Testis (tissue), 2 donors: ENCODE measurements at regions not wholly inside any gene's neighbourhood (a gene's known extent, or its start where the extent isn't known, plus 50 kb on each side); places are given as distances from the start of the nearest gene placed in this dataset.

Source experiments
- DNase-seq: peaks from one replicate; pipeline ENCODE4 v3.0.0-alpha.2; 2019
- H3K27ac ChIP-seq, 2 donors: fragments of 200-600 bp; sonication (generic); one replicate each; pipeline ENCODE4 v1.5.1; 2019
- H3K27me3 ChIP-seq: fragments of 200-600 bp; sonication (generic); one replicate; pipeline ENCODE4 v1.5.1; 2019
- H3K36me3 ChIP-seq: fragments of 200-600 bp; sonication (generic); one replicate; pipeline ENCODE4 v1.5.1; 2017; ENCODE audit warnings: low read depth; ENCODE audit errors: missing control alignments
- H3K4me1 ChIP-seq: fragments of 200-600 bp; sonication (generic); one replicate; pipeline ENCODE4 v1.5.1; 2019
- H3K4me3 ChIP-seq, 2 donors: fragments of 200-600 bp; sonication (generic); one replicate each; pipeline ENCODE4 v1.5.1; 2017 to 2019
- H3K9me3 ChIP-seq: fragments of 200-600 bp; sonication (generic); one replicate; pipeline ENCODE4 v1.5.1; 2017
- POLR2A ChIP-seq: fragments of 450-650 bp; IDR thresholded peaks from one replicate; pipeline ENCODE4 v1.6.1; 2017; ENCODE audit warnings: antibody characterized with exemption, mild to moderate bottlenecking, moderate library complexity
- WGBS, 2 donors: methylation state at CpG; one replicate each; pipeline ENCODE4 v1.1.5; 2018; 5-methylcytosine and 5-hydroxymethylcytosine counted together
- intact Hi-C: fragments of 100-400 bp; cut with DNase I; formaldehyde crosslinking; loops from one replicate; pipeline ENCODE4 v1.15.1; 2023; ENCODE audit warnings: low total_unique reads
- TF ChIP-seq, protein P1 (sequence below), 3 experiments: fragments of 450-650 bp in 2 of 3; fragments of 200-600 bp in 1 of 3; sonication (generic) in 1 of 3; IDR thresholded peaks; one replicate each; pipeline ENCODE4 v1.5.1; 2016 to 2019; ENCODE audit warnings: antibody characterized with exemption in 3 of 3, mild to moderate bottlenecking in 2 of 3, moderate library complexity in 1 of 3

- no peak for TF ChIP-seq POLR2A
- TF ChIP-seq, protein P1, sequence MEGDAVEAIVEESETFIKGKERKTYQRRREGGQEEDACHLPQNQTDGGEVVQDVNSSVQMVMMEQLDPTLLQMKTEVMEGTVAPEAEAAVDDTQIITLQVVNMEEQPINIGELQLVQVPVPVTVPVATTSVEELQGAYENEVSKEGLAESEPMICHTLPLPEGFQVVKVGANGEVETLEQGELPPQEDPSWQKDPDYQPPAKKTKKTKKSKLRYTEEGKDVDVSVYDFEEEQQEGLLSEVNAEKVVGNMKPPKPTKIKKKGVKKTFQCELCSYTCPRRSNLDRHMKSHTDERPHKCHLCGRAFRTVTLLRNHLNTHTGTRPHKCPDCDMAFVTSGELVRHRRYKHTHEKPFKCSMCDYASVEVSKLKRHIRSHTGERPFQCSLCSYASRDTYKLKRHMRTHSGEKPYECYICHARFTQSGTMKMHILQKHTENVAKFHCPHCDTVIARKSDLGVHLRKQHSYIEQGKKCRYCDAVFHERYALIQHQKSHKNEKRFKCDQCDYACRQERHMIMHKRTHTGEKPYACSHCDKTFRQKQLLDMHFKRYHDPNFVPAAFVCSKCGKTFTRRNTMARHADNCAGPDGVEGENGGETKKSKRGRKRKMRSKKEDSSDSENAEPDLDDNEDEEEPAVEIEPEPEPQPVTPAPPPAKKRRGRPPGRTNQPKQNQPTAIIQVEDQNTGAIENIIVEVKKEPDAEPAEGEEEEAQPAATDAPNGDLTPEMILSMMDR (IDR thresholded peaks at IDR 0.05) = no peak
- 71 to 72% methylated on average over 2 of the region's 2 CpGs for WGBS, 2 donors
- Histone ChIP-seq H3K4me3 (no peak overlapping the region), H3K27ac (peak overlapping the region; percentile 7 to 71), H3K4me1 (peaks cover 27% of the 10 kb centered on the region), H3K27me3 (no peaks in the 10 kb centered on the region), H3K9me3 (no peaks in the 10 kb centered on the region), H3K36me3 (no peaks in the 10 kb centered on the region)
- no peak for DNase-seq
- intact Hi-C loops = loop anchor here (10.0 kb wide), 2 partner anchors 465 to 545 kb away; partner anchors contain the start of gene SESN3
These were observed 89.7 kb downstream of the FAM76B start for GRCh38 chr11:95699631-95700470.

DNA sequence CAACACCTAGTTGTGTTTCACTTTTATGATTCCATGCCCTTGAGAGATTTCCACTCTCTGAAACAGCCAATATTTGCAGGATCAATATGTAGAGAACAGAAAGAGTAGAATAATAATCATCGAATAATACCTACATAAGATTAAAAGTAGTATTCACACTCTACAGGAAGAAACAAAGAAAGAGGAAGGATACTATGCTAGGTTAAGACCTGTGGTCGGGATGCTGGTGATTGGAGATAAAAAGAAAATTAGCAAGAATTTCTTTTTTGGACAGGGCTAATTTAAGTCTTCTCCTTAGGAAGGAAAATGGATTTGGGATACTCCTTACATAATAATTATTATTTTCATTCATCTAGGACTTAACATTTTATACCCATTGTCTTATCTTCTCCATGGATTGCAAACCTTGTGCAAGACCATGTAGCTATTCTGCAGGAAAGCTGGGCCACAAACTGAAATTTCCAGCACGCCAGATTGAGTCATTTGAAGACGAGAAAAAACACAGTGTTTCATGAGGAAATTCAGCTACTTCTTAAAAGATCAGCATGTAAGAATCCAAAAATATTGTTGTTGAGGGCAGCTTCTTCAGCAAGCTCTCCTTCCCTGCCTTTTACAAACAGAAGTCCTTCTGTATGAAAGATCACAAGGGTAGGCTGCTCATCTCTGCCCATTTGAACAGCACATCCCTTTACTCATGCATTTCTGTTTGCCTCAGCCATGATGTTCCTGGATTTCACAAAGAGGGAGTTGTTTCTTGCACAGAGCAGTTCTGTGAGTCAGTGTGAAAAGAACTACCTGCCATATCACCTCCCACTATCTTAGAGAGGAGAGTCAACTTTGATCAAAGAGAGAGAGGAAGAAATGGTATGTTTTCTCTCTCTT is 90.7 kb downstream of the FAM76B start:
- 66 to 67% methylated on average over 4 of the region's 4 CpGs for WGBS, 2 donors
- H3K4me3 ChIP-seq = no peak overlapping the region
- H3K36me3 ChIP-seq = no peaks in the 10 kb centered on the region
- TF ChIP-seq, protein P1 (IDR thresholded peaks at IDR 0.05) = no peak
- TF ChIP-seq POLR2A = no peak
- H3K27ac ChIP-seq = no peak overlapping the region
- DNase-seq = no peak
- intact Hi-C loops = no loop called here
- peaks cover 19% of the 10 kb centered on the region for H3K4me1 ChIP-seq
- H3K9me3 ChIP-seq = no peaks in the 10 kb centered on the region
- H3K27me3 ChIP-seq = no peaks in the 10 kb centered on the region

DNA sequence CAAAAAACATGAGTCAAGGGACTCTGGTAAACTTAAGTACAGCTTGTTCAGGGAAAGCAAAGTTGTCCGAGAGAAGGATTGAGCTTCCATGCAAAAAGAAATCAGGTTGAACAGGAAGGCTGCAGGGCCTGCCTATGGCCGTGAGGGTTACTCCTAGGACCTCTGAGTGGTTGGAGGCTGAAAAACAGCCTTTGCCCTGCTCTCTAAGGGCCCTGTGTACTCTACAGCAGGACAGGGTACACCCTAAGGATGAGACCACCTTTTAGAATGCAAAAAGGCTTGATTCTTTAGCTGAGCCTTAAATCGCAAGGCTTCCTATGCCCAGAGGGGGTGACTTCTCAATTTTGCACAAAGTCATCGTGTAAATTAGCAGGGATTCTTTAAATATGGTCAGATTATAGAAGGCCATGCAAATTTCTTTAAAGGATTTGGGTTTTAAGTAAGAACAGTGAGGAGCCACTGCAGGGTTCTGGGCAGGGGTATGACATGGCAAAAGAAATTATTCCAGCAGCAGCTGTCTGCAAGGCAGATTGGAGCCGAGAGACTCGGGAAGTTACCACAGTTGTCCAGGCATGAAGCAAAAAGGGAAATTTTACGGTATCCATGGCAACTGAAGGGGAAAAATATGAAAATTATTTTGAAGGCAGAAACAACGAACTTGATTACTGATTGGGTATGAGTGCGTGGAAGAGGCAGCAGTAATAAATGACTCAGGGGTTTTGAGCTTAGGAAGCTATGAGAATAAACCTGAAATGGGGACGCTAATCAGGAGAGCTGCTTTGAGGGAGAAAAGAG is 91.8 kb downstream of the FAM76B start:
- WGBS, 2 donors = 69 to 78% methylated on average over 10 of the region's 10 CpGs
- no peak for DNase-seq
- TF ChIP-seq, protein P1 (IDR thresholded peaks at IDR 0.05) = no peak
- no peak for TF ChIP-seq POLR2A
- Histone ChIP-seq H3K4me3 (no peak overlapping the region), H3K27me3 (no peaks in the 10 kb centered on the region), H3K27ac (no peak overlapping the region), H3K4me1 (peaks cover 19% of the 10 kb centered on the region), H3K36me3 (no peaks in the 10 kb centered on the region), H3K9me3 (no peaks in the 10 kb centered on the region)
- intact Hi-C loops = no loop called here

- no peak for TF ChIP-seq POLR2A
- TF ChIP-seq, protein P1 (IDR thresholded peaks at IDR 0.05) = no peak
These were observed 94.4 kb downstream of the FAM76B start for GRCh38 chr11:95695181-95695580.

More at GRCh38 chr11:95695181-95695580, 94.4 kb downstream of the FAM76B start:
- no peaks in the 10 kb centered on the region for H3K36me3 ChIP-seq
- H3K27me3 ChIP-seq = no peaks in the 10 kb centered on the region
- H3K4me1 ChIP-seq = peaks cover 17% of the 10 kb centered on the region
- intact Hi-C loops = no loop called here
- H3K4me3 ChIP-seq = no peak overlapping the region
- H3K27ac ChIP-seq = no peak overlapping the region
- no peaks in the 10 kb centered on the region for H3K9me3 ChIP-seq
- no peak for DNase-seq
